ENCODE measurements at regions not wholly inside any gene's neighbourhood (a gene's known extent, or its start where the extent isn't known, plus 50 kb on each side); places are given as distances from the start of the nearest gene placed in this dataset.
"Not testable (repeated sequence)": the region's sequence is repeated elsewhere in the genome, so short reads cannot be mapped to it uniquely, and the experiment has no call there.

- H3K9me3 ChIP-seq (ENCODE audit: insufficient read depth, low read depth, low read length), result peaks cover 20% of the 10 kb centered on the region
- H3K79me2 ChIP-seq (ENCODE audit: insufficient read depth, low read length), result no peaks in the 10 kb centered on the region
- H3K4me1 ChIP-seq (ENCODE audit: insufficient read depth, low read length), result no peaks in the 10 kb centered on the region
- no peak for DNase-seq (ENCODE audit: low read depth)
- no peak overlapping the region for H3K27ac Mint-ChIP-seq (ENCODE audit: unreplicated experiment)
- H3K9ac ChIP-seq (ENCODE audit: low read length), result no peak overlapping the region
- no peaks in the 10 kb centered on the region for H3K27me3 ChIP-seq (ENCODE audit: insufficient read depth, low read length)
- no peak overlapping the region for H2AFZ ChIP-seq (ENCODE audit: low read depth, low read length)
- no peak for TF ChIP-seq CTCF (IDR thresholded peaks at IDR 0.05; ENCODE audit: insufficient read depth, low read depth, low read length)
- TF ChIP-seq EZH2 (IDR thresholded peaks at IDR 0.05; ENCODE audit: insufficient read depth, low read length), result no peak
- H3K36me3 ChIP-seq (ENCODE audit: insufficient read depth, low read length), result no peaks in the 10 kb centered on the region
- H3K27ac ChIP-seq (ENCODE audit: low read depth, low read length), result no peak overlapping the region
- no peak for FAIRE-seq
- peaks cover 6% of the 10 kb centered on the region for H3K9me3 Mint-ChIP-seq (ENCODE audit: unreplicated experiment)
- H3K4me3 Mint-ChIP-seq (ENCODE audit: unreplicated experiment), result no peak overlapping the region
- H3K4me1 Mint-ChIP-seq (ENCODE audit: low read depth, unreplicated experiment), result no peaks in the 10 kb centered on the region
- no peaks in the 10 kb centered on the region for H4K20me1 ChIP-seq (ENCODE audit: insufficient read depth, low read length)
- no peak overlapping the region for H3K4me2 ChIP-seq (ENCODE audit: low read length)
- H3K36me3 Mint-ChIP-seq (ENCODE audit: low read depth, unreplicated experiment), result no peaks in the 10 kb centered on the region
- H3K4me3 ChIP-seq (ENCODE audit: insufficient read depth, low read depth, low read length), result no peak overlapping the region
- peaks cover 18% of the 10 kb centered on the region for H3K27me3 Mint-ChIP-seq (ENCODE audit: low read depth, unreplicated experiment)
These were observed 312.7 kb upstream of the RNF32 start for GRCh38 chr7:156327916-156328315.

GRCh38 chr7:156327474-156327873 is 313.1 kb upstream of the RNF32 start:
- Histone ChIP-seq H3K4me2 (ENCODE audit: low read length) (no peak overlapping the region), H3K27me3 (ENCODE audit: insufficient read depth, low read length) (no peaks in the 10 kb centered on the region), H3K36me3 (ENCODE audit: insufficient read depth, low read length) (no peaks in the 10 kb centered on the region), H4K20me1 (ENCODE audit: insufficient read depth, low read length) (no peaks in the 10 kb centered on the region), H3K27ac (ENCODE audit: low read depth, low read length) (no peak overlapping the region), H3K9me3 (ENCODE audit: insufficient read depth, low read depth, low read length) (peaks cover 20% of the 10 kb centered on the region), H3K9ac (ENCODE audit: low read length) (no peak overlapping the region), H3K4me3 (ENCODE audit: insufficient read depth, low read depth, low read length) (no peak overlapping the region), H3K79me2 (ENCODE audit: insufficient read depth, low read length) (no peaks in the 10 kb centered on the region), H2AFZ (ENCODE audit: low read depth, low read length) (no peak overlapping the region), H3K4me1 (ENCODE audit: insufficient read depth, low read length) (no peaks in the 10 kb centered on the region)
- no peak overlapping the region for H3K27ac Mint-ChIP-seq (ENCODE audit: unreplicated experiment)
- no peak overlapping the region for H3K4me3 Mint-ChIP-seq (ENCODE audit: unreplicated experiment)
- FAIRE-seq (no peak), DNase-seq (ENCODE audit: low read depth) (no peak)
- TF ChIP-seq CTCF (IDR thresholded peaks at IDR 0.05; ENCODE audit: insufficient read depth, low read depth, low read length), result no peak
- no peak for TF ChIP-seq EZH2 (IDR thresholded peaks at IDR 0.05; ENCODE audit: insufficient read depth, low read length)
- H3K9me3 Mint-ChIP-seq (ENCODE audit: unreplicated experiment), result peaks cover 6% of the 10 kb centered on the region
- H3K4me1 Mint-ChIP-seq (ENCODE audit: low read depth, unreplicated experiment), result no peaks in the 10 kb centered on the region
- H3K27me3 Mint-ChIP-seq (ENCODE audit: low read depth, unreplicated experiment), result peaks cover 18% of the 10 kb centered on the region
- no peaks in the 10 kb centered on the region for H3K36me3 Mint-ChIP-seq (ENCODE audit: low read depth, unreplicated experiment)

GRCh38 chr7:156324201-156324600 is 316.4 kb upstream of the RNF32 start:
- peaks cover 11% of the 10 kb centered on the region for H3K27me3 Mint-ChIP-seq (ENCODE audit: low read depth, unreplicated experiment)
- FAIRE-seq, result no peak

GRCh38 chr7:156321430-156321829 is 319.1 kb upstream of the RNF32 start:
- not testable (repeated sequence) for H3K4me1 ChIP-seq (ENCODE audit: insufficient read depth, low read length); H3K36me3 ChIP-seq (ENCODE audit: insufficient read depth, low read length); H3K4me2 ChIP-seq (ENCODE audit: low read length); H3K4me3 ChIP-seq (ENCODE audit: insufficient read depth, low read depth, low read length); H3K9me3 Mint-ChIP-seq (ENCODE audit: unreplicated experiment); H3K4me1 Mint-ChIP-seq (ENCODE audit: low read depth, unreplicated experiment); H2AFZ ChIP-seq (ENCODE audit: low read depth, low read length); H3K27ac Mint-ChIP-seq (ENCODE audit: unreplicated experiment); H3K27me3 ChIP-seq (ENCODE audit: insufficient read depth, low read length); H4K20me1 ChIP-seq (ENCODE audit: insufficient read depth, low read length); FAIRE-seq; H3K9me3 ChIP-seq (ENCODE audit: insufficient read depth, low read depth, low read length); H3K4me3 Mint-ChIP-seq (ENCODE audit: unreplicated experiment); H3K27ac ChIP-seq (ENCODE audit: low read depth, low read length); H3K36me3 Mint-ChIP-seq (ENCODE audit: low read depth, unreplicated experiment); DNase-seq (ENCODE audit: low read depth); H3K9ac ChIP-seq (ENCODE audit: low read length); H3K79me2 ChIP-seq (ENCODE audit: insufficient read depth, low read length)
- H3K27me3 Mint-ChIP-seq (ENCODE audit: low read depth, unreplicated experiment), result peaks cover 21% of the 10 kb centered on the region

More at GRCh38 chr7:156324201-156324600, 316.4 kb upstream of the RNF32 start:
- H3K27me3 ChIP-seq (ENCODE audit: insufficient read depth, low read length), result no peaks in the 10 kb centered on the region
- H3K4me3 ChIP-seq (ENCODE audit: insufficient read depth, low read depth, low read length), result no peak overlapping the region
- H3K4me1 ChIP-seq (ENCODE audit: insufficient read depth, low read length), result no peaks in the 10 kb centered on the region
- H3K27ac ChIP-seq (ENCODE audit: low read depth, low read length), result no peak overlapping the region
- no peaks in the 10 kb centered on the region for H3K36me3 ChIP-seq (ENCODE audit: insufficient read depth, low read length)
- TF ChIP-seq EZH2 (IDR thresholded peaks at IDR 0.05; ENCODE audit: insufficient read depth, low read length) (no peak), CTCF (IDR thresholded peaks at IDR 0.05; ENCODE audit: insufficient read depth, low read depth, low read length) (no peak)
- no peak overlapping the region for H2AFZ ChIP-seq (ENCODE audit: low read depth, low read length)
- no peaks in the 10 kb centered on the region for H4K20me1 ChIP-seq (ENCODE audit: insufficient read depth, low read length)
- Mint-ChIP-seq H3K4me1 (ENCODE audit: low read depth, unreplicated experiment) (no peaks in the 10 kb centered on the region), H3K27ac (ENCODE audit: unreplicated experiment) (no peak overlapping the region), H3K9me3 (ENCODE audit: unreplicated experiment) (no peaks in the 10 kb centered on the region), H3K36me3 (ENCODE audit: low read depth, unreplicated experiment) (no peaks in the 10 kb centered on the region), H3K4me3 (ENCODE audit: unreplicated experiment) (no peak overlapping the region)
- no peaks in the 10 kb centered on the region for H3K79me2 ChIP-seq (ENCODE audit: insufficient read depth, low read length)
- no peak overlapping the region for H3K9ac ChIP-seq (ENCODE audit: low read length)
- no peak overlapping the region for H3K4me2 ChIP-seq (ENCODE audit: low read length)
- H3K9me3 ChIP-seq (ENCODE audit: insufficient read depth, low read depth, low read length), result no peaks in the 10 kb centered on the region
- DNase-seq (ENCODE audit: low read depth), result no peak
